ENCODE measurements at regions not wholly inside any gene's neighbourhood (a gene's known extent, or its start where the extent isn't known, plus 50 kb on each side); places are given as distances from the start of the nearest gene placed in this dataset.
A peak's percentile ranks its signal among the peaks of the same experiment; 100 is the strongest.
"Not testable (repeated sequence)": the region's sequence is repeated elsewhere in the genome, so short reads cannot be mapped to it uniquely, and the experiment has no call there.

- TF ChIP-seq SMAD4 (CRISPR knock-in tag; IDR thresholded peaks at IDR 0.05) (no peak), CDX4 (CRISPR knock-in tag; IDR thresholded peaks at IDR 0.05; ENCODE audit: borderline replicate concordance) (no peak), TP53 (CRISPR knock-in tag; IDR thresholded peaks at IDR 0.05) (no peak), TEAD4 (CRISPR knock-in tag; IDR thresholded peaks at IDR 0.05) (no peak), EMX1 (CRISPR knock-in tag; IDR thresholded peaks at IDR 0.05) (no peak), STAT6 (CRISPR knock-in tag; conservative IDR thresholded peaks at IDR 0.05; ENCODE audit: low read depth) (no peak), E2F5 (CRISPR knock-in tag; IDR thresholded peaks at IDR 0.05) (no peak), RORB (CRISPR knock-in tag; IDR thresholded peaks at IDR 0.05) (no peak), SMAD3 (CRISPR knock-in tag; IDR thresholded peaks at IDR 0.05; ENCODE audit: borderline replicate concordance) (no peak), KAT7 (CRISPR knock-in tag; IDR thresholded peaks at IDR 0.05; ENCODE audit: borderline replicate concordance) (no peak), GRHL2 (CRISPR knock-in tag; IDR thresholded peaks at IDR 0.05; ENCODE audit: insufficient replicate concordance, severe bottlenecking) (no peak), ETV6 (CRISPR knock-in tag; IDR thresholded peaks at IDR 0.05) (no peak)
- POLR2A ChIA-PET = interaction anchor here (0.6 to 2.2 kb wide), 2 partner anchors 82 to 91 kb away, joined by 3 to 8 read pairs; partner anchors contain the start of gene IMP4
- CTCF ChIA-PET = interaction anchor here (0.7 to 3.4 kb wide), 3 partner anchors 37 to 81 kb away, joined by 3 to 21 read pairs (median 8); partner anchors contain the start of gene SMPD4
- Mint-ChIP-seq H3K9me3 (no peaks in the 10 kb centered on the region), H3K27me3 (ENCODE audit: low read depth) (peaks cover 55% of the 10 kb centered on the region), H3K36me3 (no peaks in the 10 kb centered on the region), H3K4me3 (peak overlapping the region; percentile 76), H3K4me1 (peaks cover 3% of the 10 kb centered on the region; the same call in 1 of the 2 replicates), H3K27ac (no peak overlapping the region)
- DNase-seq (ENCODE audit: low spot score) (no peak), ATAC-seq (peak; percentile 19)
Measured at GRCh38 chr2:130251535-130251872, 53.3 kb upstream of the TUBA3E start.

GRCh38 chr2:130248355-130248754 is 50.1 kb upstream of the TUBA3E start:
- peaks cover 36% of the 10 kb centered on the region for H3K27me3 Mint-ChIP-seq (ENCODE audit: low read depth)
- ATAC-seq; CTCF ChIA-PET; H3K9me3 Mint-ChIP-seq; H3K4me3 Mint-ChIP-seq; H3K36me3 Mint-ChIP-seq; POLR2A ChIA-PET; H3K27ac Mint-ChIP-seq; H3K4me1 Mint-ChIP-seq; DNase-seq (ENCODE audit: low spot score): not testable (repeated sequence)

Measured in WTC11 (cell line).